Right renal cortex interstitium (tissue), 3 donors: ENCODE measurements at regions not wholly inside any gene's neighbourhood (a gene's known extent, or its start where the extent isn't known, plus 50 kb on each side); places are given as distances from the start of the nearest gene placed in this dataset.

ENCODE experiments used
- DNase-seq, 3 donors: peaks; one replicate each; pipeline ENCODE4 v3.0.0-alpha.2; 2013; ENCODE audit warnings: low read depth in 3 of 3, low spot score in 2 of 3

- DNase-seq, result no peak
Observed at GRCh38 chr18:25962919-25963318, 127.5 kb downstream of the SS18 start.

GRCh38 chr18:25962176-25962575, 128.2 kb downstream of the SS18 start:
- no peak for DNase-seq

- DNase-seq, result no peak
Observed at GRCh38 chr18:25957017-25957416, 133.4 kb downstream of the SS18 start.

GRCh38 chr18:25953111-25953510, 137.3 kb downstream of the SS18 start:
- DNase-seq, result no peak

- DNase-seq, result no peak
Observed at GRCh38 chr18:25950321-25950720, 140.1 kb downstream of the SS18 start.

GRCh38 chr18:25946540-25946939, 143.9 kb downstream of the SS18 start:
- DNase-seq, result no peak

- DNase-seq, result no peak
Observed at GRCh38 chr18:25935356-25935755, 155.1 kb downstream of the SS18 start.

GRCh38 chr18:25931126-25931525, 159.3 kb downstream of the SS18 start:
- DNase-seq, result no peak

- DNase-seq, result no peak
Observed at GRCh38 chr18:25929787-25930186, 160.6 kb downstream of the SS18 start.

GRCh38 chr18:25927830-25928229, 162.6 kb downstream of the SS18 start:
- DNase-seq, result no peak

- no peak for DNase-seq
Observed at GRCh38 chr18:25923193-25923592, 167.2 kb downstream of the SS18 start.

GRCh38 chr18:25921677-25922421, 168.6 kb downstream of the SS18 start:
- DNase-seq, result no peak

GRCh38 chr18:25915907-25916306, 174.5 kb downstream of the SS18 start:
- DNase-seq, result no peak

- DNase-seq, result no peak
Observed at GRCh38 chr18:25898965-25899364, 191.4 kb downstream of the SS18 start.

GRCh38 chr18:25896956-25897355, 193.5 kb downstream of the SS18 start:
- DNase-seq, result no peak

GRCh38 chr18:25896178-25896780, 194.1 kb downstream of the SS18 start:
- no peak for DNase-seq

GRCh38 chr18:25895518-25895917, 194.9 kb downstream of the SS18 start:
- no peak for DNase-seq

- DNase-seq, result no peak
Observed at GRCh38 chr18:25886283-25886682, 204.1 kb downstream of the SS18 start.

- DNase-seq, result no peak
Observed at GRCh38 chr18:25883091-25883490, 207.3 kb downstream of the SS18 start.

- DNase-seq, result no peak
Observed at GRCh38 chr18:25881149-25881548, 209.3 kb downstream of the SS18 start.

GRCh38 chr18:25880441-25880840, 210.0 kb downstream of the SS18 start:
- no peak for DNase-seq

GRCh38 chr18:25876330-25876948, 214.0 kb downstream of the SS18 start:
- DNase-seq, result no peak
